HepG2 (cell line): ENCODE measurements at regions not wholly inside any gene's neighbourhood (a gene's known extent, or its start where the extent isn't known, plus 50 kb on each side); places are given as distances from the start of the nearest gene placed in this dataset.
A peak's percentile ranks its signal among the peaks of the same experiment; 100 is the strongest.

Experiments used
- CHD2 ChIP-seq: IDR thresholded peaks from 2 replicates; pipeline ENCODE4 v1.6.1; 2011; ENCODE audit warnings: low read depth, low read length, improper control_type of control experiment
- HNF4G ChIP-seq, 2 experiments: sonication (generic) in 1 of 2; formaldehyde crosslinking in 1 of 2; IDR thresholded peaks; 2 replicates each; pipeline versions ENCODE4 v1.4.0 to v1.6.1; 2011 to 2020; ENCODE audit warnings: borderline replicate concordance in 2 of 2, low read depth in 2 of 2, mild to moderate bottlenecking in 2 of 2, low read length in 1 of 2, missing genetic modification reagents in 1 of 2, moderate library complexity in 1 of 2
- JUND ChIP-seq: sonication (generic); formaldehyde crosslinking; IDR thresholded peaks from 2 replicates; pipeline ENCODE4 v1.8.0; 2022; ENCODE audit warnings: mild to moderate bottlenecking, missing genetic modification reagents
- KDM1A ChIP-seq: IDR thresholded peaks from 2 replicates; pipeline ENCODE4 v1.6.1; 2016; ENCODE audit warnings: missing compliant biosample characterization
- MEIS1 ChIP-seq: sonication (generic); formaldehyde crosslinking; IDR thresholded peaks from 2 replicates; pipeline ENCODE4 v1.9.0; 2021; ENCODE audit warnings: mild to moderate bottlenecking, missing genetic modification reagents, moderate library complexity, borderline replicate concordance
- MXI1 ChIP-seq: IDR thresholded peaks from 3 replicates; pipeline ENCODE4 v1.6.1; 2012; ENCODE audit warnings: low read depth, low read length, inconsistent platforms, borderline replicate concordance
- NFE2L2 ChIP-seq: fragments of 150-350 bp; IDR thresholded peaks from 2 replicates; pipeline ENCODE4 v1.6.1; 2014; ENCODE audit warnings: low read length
- PAXIP1 ChIP-seq: sonication (generic); formaldehyde crosslinking; conservative IDR thresholded peaks from 2 replicates; pipeline ENCODE4 v1.4.0; 2020; ENCODE audit warnings: mild to moderate bottlenecking, missing genetic modification reagents, moderate library complexity
- RCOR2 ChIP-seq: IDR thresholded peaks from 2 replicates; pipeline ENCODE4 v1.6.1; 2016; ENCODE audit warnings: missing biosample characterization, missing genetic modification reagents
- SIN3A ChIP-seq: IDR thresholded peaks from 2 replicates; pipeline ENCODE4 v1.6.1; 2011; ENCODE audit warnings: low read depth, mild to moderate bottlenecking, control low read depth, low read length, borderline replicate concordance
- ZGPAT ChIP-seq: IDR thresholded peaks from 2 replicates; pipeline ENCODE4 v1.6.1; 2016; ENCODE audit warnings: mild to moderate bottlenecking
- ZKSCAN1 ChIP-seq: fragments of 150-350 bp; IDR thresholded peaks from 2 replicates; pipeline ENCODE4 v1.6.1; 2014; ENCODE audit warnings: low read length
- ZNF235 ChIP-seq: sonication (generic); formaldehyde crosslinking; IDR thresholded peaks from 2 replicates; pipeline ENCODE4 v1.8.1; 2023; ENCODE audit warnings: mild to moderate bottlenecking, missing genetic modification reagents, borderline replicate concordance
- ZNF280D ChIP-seq: sonication (generic); formaldehyde crosslinking; IDR thresholded peaks from 2 replicates; pipeline ENCODE4 v1.5.1; 2020; ENCODE audit warnings: mild to moderate bottlenecking, missing genetic modification reagents
- ZNF343 ChIP-seq: sonication (generic); formaldehyde crosslinking; IDR thresholded peaks from 2 replicates; pipeline ENCODE4 v1.4.0; 2020; ENCODE audit warnings: mild to moderate bottlenecking, missing genetic modification reagents
- ZNF687 ChIP-seq: sonication (generic); formaldehyde crosslinking; IDR thresholded peaks from 2 replicates; pipeline ENCODE4 v1.5.1; 2020; ENCODE audit warnings: mild to moderate bottlenecking, missing genetic modification reagents, moderate library complexity

GRCh38 chr1:189513091-189513490, 964.6 kb downstream of the BRINP3 start (continued):
- TF ChIP-seq PAXIP1 (peak; percentile 37), JUND (no peak), MEIS1 (CRISPR knock-in tag) (peak; percentile 33; the same call in 1 of the 2 replicates), ZNF687 (CRISPR knock-in tag) (peak; percentile 26), ZNF343 (no peak), RCOR2 (no peak), ZNF280D (CRISPR knock-in tag) (no peak), KDM1A (no peak), MXI1 (no peak), NFE2L2 (no peak), ZKSCAN1 (no peak), SIN3A (no peak), ZNF235 (CRISPR knock-in tag) (no peak), ZGPAT (no peak), CHD2 (no peak), HNF4G (IDR thresholded peaks at IDR 0.05; ENCODE audit: borderline replicate concordance, low read depth, low read length) (peak; percentile 27; the same call in 1 of the 2 replicates), HNF4G (CRISPR knock-in tag; IDR thresholded peaks at IDR 0.05; ENCODE audit: borderline replicate concordance, low read depth) (no peak)
